HS-27A (cell line): ENCODE measurements at regions not wholly inside any gene's neighbourhood (a gene's known extent, or its start where the extent isn't known, plus 50 kb on each side); places are given as distances from the start of the nearest gene placed in this dataset.

ENCODE experiments used
- DNase-seq: peaks from one replicate; pipeline ENCODE4 v3.0.0-alpha.2; 2012; ENCODE audit warnings: low read depth, missing footprints

DNA sequence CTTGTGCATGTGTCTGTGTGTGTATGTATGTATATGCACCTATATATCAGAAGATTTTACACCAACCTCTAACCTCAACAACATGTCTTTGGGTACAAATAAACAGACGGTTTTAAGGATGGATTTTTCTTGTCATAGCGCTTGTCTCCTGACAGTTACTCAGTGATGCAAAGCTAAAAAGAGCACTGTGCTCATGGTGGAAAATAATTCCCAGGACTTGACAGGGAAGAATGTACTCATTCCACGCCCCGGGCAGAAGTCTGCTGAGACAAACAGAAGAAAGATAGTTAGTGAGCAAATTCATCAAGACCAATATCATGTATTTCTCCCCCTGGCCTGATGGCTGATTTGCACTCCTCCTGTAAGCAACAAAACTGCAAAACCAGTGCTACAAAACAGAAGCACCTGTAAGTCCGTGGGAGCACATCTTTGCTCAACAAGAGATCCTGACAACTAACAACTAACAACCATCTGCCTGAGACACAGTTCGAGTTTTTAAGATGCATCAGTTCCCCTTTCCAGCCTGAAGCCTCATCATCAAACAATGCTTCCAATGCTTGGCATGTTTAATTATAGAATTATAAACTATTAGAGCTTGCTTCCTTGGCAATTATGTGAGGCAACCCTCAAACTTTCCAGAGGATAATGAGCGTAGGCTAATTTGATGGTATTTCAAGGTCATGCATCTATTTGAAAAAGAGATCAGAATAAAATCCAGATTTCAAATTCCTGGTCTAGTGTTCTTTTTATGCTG, 812.7 kb upstream of the MIR17HG start:
- DNase-seq, result no peak

DNA sequence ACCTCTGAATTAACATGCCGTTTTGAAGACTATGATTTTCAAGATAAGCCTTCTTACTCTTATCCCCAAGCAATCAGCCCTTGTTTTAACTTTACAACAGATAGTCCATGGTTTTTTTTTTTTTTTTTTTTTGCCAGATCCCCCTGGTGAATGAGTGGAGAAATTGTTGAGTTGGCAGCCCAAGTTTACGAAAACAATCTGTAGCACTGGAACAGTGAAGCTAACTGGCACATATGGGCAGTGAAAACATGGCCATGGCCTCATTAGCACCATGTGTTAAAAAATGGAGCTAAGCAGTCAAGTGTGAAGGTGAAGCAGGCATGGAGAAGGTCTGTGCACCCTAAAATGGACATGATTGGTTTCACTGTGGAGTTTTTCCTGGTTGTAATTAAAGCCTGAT, 812.1 kb upstream of the MIR17HG start:
- no peak for DNase-seq

DNA sequence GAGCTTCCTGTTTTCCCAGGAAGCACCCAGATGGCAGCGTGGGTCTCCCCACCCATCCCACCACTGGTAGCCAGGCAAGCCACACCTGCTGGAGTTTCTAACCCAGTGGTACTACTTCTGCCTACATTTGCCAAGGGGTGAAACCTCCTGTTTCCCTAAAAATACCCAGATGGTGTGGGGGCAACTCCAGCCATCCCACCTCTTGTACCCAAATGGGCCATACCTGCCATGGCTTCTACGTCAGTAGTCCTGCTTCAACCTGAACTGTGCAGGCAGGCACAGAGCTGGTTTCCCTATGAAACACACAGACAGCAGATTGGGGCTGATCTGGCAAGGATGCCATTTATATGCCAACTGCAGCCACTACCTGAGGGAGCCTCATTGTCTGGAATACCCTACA, 809.4 kb upstream of the MIR17HG start:
- no peak for DNase-seq

GRCh38 chr13:90541346-90541745, 806.1 kb upstream of the MIR17HG start:
- DNase-seq, result no peak

DNA sequence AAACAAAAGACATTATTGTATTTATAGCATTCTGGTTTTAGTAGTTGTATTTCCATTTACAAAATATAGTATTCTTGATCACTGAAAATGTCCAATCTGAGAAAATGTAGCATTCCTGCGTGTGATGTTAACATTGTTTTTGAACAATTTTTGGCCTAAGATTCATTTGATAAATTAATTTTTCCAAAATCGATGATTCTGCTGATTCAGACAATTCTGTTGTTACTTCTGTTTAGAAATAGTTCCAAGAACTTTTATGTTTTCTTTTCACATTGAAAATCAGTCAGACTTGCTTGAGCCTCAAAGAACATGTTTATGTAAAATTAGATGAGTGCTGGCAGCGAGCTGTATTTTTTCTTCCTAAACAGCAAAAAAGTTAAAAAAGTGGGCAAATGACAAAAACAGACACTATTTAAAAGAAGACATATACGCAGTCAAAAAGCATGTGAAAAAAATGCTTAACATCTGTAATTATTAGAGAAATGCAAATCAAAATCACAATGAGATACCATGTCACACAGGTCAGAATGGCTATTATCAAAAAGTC, 804.5 kb upstream of the MIR17HG start:
- no peak for DNase-seq

DNA sequence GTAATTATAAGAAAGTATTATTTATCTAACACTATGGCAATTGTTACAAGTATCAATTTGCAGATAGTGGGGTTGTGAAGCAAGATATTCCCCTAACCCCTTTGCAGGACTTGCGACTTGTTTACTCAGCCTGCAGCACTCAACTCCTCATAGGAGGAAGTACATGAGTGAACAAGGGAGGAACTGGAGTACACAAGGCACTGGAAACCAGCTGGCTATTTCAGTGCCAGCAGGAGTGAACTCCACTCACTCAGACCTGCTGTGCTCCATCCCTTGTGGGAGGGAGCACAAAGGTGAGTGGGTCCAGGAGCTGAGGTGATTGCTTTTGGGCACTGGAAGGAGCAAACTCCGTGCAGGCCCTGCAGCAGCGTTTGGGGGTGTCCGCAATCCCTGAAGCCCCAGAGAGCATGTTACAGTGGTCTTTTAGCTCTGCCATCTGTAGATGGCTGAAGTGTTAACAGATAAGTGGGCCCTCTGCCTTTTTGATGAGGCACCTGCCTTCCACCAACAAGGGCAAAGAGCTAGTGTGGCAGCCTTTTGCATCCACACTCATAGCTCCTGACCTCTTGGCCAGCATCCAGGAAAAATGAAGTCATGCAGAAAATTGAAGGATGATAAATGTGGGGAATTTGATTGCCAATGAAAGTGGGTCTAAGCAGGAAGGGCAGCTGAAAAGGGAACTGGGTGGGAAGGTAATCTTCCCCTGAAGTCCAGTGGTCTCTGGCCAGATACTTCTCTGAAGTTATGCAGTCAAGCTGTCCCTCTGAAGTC, 802.2 kb upstream of the MIR17HG start:
- no peak for DNase-seq

DNA sequence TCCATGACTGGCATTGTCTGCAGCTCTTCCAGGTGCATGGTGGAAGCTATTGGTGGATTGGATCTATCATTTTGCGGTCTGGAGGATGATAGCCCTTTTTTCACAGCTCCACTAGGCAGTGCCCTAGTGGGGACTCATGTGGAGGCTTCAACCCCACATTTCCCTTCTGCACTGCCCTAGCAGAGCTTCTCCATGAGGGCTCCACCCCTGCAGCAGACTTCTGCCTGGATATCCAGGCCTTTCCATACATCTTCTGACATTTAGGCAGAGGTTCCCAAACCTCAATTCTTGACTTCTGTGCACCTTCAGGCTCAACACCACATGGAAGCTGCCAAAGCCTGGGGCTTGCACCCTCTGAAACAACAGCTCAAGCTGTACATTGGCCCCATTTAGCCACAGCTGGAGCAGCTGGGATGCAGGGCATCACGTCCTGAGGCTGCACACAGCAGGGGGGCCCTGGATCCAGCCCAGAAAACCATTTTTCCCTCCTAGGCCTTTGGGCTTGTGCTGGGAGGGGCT, 800.2 kb upstream of the MIR17HG start:
- DNase-seq, result no peak

DNA sequence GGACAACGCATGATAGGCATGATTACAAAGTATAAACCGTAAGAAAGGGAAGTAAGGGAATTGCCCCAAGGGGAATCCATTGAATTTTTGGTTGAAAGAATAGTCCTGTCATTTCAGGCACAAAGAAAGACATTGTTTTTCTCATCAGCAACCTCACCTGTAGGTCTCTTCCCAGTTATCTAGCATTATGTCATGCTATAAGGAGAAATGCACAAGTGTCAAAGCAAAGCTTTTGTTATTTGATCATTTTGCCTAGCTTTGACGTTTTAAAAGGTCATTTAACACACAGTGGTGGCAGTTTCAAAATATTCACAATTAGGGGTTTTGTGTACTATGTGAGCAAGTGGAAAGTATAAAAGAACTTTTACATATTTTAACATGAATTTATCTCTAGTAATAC, 796.2 kb upstream of the MIR17HG start:
- DNase-seq, result no peak

DNA sequence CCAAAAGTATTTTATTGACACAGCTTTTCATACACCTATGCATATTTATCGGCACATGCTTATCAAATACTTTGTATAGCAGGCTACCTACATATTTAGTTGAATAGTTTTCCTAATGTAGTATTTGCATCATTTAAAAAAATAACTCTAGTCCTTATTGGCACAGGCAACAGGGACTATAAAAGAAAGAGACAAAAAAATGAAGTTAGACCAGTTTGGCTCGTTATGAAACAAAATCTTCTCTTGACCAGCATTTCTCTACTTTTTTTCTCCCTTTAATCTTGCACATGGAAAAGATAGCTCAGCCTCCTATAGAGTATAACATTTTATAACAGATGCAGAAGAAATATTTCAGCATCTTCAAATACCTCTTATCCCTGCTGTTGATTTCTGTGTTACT, 794.8 kb upstream of the MIR17HG start:
- DNase-seq, result no peak

DNA sequence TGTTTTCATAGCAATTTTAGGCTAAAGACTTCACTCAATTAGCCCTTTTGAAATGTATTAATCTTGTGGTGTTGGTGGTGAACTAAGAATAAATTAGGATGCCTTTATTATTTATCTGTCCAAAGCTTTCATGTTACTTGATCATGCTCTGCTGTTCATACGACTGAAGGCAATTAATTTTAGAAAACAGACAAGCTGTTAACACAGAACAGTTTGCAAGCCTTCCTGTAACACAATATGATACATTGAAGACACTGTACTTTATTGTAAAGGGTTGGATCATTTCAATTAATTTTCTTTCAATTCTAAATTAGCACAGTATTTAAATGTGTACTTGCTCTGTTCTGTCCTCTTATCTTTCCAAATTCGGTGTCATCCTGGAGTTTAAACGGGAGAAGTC, 794.3 kb upstream of the MIR17HG start:
- no peak for DNase-seq

DNA sequence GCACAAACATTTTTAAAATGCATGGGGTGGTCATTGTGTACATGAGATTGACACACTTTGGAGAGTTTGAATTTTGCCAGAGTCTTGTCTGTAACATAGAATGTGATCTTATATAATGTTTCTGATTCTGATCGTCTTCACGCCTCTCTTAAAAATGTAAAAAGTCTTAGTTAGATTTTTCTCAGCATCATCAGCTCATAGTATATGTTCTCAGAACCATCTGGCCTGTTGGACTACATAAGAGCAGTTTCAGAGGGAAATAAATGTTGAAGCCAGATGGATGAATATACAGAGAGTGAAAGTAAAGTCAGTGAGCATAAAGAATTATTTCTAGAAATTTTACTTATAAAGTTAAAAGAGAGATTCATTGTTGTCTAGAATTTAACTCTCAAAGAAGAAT, 789.9 kb upstream of the MIR17HG start:
- no peak for DNase-seq

GRCh38 chr13:90562443-90562842, 785.0 kb upstream of the MIR17HG start:
- no peak for DNase-seq

DNA sequence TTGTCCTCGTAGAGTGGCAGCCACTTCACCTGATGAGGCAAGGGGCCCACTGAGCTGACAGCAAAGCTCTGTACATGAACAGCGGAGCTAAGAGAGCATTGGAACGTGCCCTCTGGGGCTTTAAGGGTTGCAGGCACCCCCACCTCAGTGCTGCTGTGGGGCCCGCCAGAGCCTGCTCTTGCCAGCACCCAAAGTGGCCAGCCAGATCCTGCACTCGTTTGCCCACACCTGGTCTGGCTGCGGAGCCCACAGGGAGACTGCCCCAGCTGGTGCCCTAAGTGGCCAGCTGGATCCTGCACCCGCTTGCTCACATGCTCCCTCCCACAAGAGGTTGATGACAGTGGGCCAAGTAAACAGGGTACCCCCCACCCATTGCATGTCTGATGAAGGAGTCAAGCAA, 783.4 kb upstream of the MIR17HG start:
- no peak for DNase-seq

- no peak for DNase-seq
Observed at GRCh38 chr13:90564566-90564965, 782.9 kb upstream of the MIR17HG start.

DNA sequence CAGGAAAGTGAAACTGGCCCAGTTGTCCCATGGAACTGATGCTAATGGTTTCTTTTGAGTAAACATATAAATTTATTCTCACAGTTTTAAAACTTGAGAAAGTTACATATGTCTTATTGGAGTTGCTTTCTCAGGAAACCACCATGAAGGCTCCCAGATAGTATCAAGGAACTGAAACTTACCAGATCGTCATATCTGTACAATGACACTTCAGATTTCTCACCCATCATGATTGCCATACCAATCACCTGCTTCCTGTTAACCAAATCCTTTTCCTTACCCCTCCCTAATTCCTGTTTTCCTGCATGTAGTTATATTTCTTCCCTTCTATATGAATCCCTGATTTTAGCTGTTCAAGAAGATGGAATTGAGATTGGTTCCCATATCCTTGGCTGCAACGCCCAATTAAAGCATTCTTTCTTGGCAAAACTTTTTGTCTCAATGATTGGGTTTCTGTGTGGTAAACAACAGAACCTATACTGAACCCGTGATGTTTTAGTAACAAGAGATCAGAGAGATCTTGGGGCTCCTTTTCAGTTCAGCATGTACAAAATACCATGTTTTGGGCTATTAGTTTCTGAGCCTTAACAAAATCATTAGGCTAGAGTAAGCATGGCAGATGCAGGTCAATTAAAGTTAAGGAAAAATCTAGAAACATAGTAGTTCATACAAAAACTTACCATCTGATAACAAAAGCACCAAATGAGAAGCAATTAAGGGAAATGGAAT, 781.3 kb upstream of the MIR17HG start:
- DNase-seq, result no peak

DNA sequence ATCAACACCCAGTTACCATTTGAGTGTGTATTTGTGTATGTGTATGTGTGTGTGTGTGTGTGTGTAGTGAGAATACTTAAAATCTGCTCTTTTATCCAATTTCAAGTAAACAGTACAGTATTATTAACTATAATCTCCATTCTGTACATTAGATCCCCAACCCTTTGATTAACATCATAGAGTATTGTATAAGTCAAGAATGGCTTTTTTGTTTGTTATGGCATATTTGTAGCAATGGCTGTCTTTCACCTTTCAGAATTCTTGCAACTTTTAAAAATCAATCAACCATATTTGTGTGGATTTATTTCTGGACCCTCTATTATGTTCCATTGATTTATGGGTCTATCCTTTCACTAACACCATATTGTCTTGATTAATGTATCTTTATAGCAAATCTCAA, 779.3 kb upstream of the MIR17HG start:
- no peak for DNase-seq

GRCh38 chr13:90576067-90576466, 771.4 kb upstream of the MIR17HG start:
- DNase-seq, result no peak

DNA sequence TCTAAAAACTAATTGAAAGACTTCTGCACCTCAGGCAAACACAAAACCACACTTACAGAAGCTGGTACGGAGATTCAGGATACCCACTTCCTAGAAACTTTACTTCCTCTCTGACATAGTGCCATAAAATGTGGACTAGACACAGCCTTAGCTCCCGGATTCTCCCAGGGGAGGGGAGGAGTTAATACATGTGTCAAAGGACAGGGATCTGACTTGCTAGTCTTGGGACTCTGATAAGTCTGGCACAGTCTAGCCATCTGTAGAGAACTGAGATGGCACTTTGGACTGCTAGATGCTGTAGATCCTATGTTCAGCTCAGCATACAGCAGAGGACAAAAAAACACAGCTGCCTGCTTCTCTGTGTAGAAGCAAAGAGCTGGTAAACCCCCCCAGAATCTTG, 769.8 kb upstream of the MIR17HG start:
- DNase-seq, result no peak

DNA sequence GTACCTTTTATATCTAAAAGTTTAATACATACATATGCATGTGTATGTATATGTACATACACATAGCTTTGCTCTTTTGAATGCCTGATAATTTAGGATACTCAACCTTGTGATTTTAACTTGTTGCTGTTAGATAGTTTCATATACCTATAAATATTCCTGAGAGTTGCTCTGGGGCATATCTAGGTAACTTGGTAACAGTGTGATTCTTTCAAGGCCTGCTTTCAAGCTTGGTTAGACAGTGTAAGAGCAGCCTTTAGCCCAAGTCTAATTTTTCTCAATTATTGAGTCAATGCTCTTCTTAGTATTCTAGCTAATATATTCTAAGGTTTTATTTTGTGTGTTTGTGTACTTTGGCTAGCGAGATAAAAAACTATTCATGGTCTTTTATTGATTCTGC, 762.1 kb upstream of the MIR17HG start:
- no peak for DNase-seq

DNA sequence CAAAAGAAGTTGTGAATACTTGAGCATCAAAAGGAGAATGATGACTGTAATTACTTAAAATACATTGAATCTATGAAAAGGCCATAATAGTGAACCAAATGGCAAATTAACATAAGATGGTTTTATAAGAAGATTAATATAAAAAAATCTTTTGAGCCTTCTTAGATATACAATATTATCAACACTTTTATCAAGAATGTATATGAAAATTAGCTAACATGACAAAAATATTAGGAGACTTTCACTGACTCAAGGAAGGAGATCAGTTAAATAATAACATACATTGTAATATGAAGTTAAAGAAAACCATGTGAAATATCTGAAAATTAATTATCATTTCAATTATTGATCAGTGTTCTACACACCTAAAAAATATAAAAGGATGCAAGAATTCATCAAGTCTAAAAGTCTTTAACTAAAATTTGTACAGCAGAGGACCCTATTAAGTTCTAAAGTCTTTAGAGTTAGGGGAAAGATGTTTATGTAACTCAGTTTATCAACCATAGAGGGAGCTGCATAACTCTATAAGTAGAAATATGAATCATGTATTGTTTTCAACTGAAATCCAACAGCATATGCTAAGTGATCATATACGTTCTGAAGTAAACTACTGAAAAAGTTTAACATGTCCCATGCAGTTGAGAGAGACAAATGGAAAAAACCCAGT, 756.1 kb upstream of the MIR17HG start:
- no peak for DNase-seq

- no peak for DNase-seq
Observed at GRCh38 chr13:90591927-90592268, 755.6 kb upstream of the MIR17HG start.

GRCh38 chr13:90592943-90593342, 754.5 kb upstream of the MIR17HG start:
- DNase-seq, result no peak
